GM18505 (cell line): ENCODE measurements at regions not wholly inside any gene's neighbourhood (a gene's known extent, or its start where the extent isn't known, plus 50 kb on each side); places are given as distances from the start of the nearest gene placed in this dataset.

Experiments
- ATAC-seq: cut with Tn5 transposase; IDR thresholded peaks from one replicate; pipeline ENCODE4 v1.9.1; 2021; ENCODE audit not compliant: unreplicated experiment
- POLR2A ChIP-seq: IDR thresholded peaks from 4 replicates; pipeline ENCODE4 v1.6.1; 2011; ENCODE audit warnings: borderline replicate concordance; ENCODE audit not compliant: insufficient read depth, insufficient read length; ENCODE audit errors: extremely low read depth

- no peak for TF ChIP-seq POLR2A
- ATAC-seq, result no peak
Observed at GRCh38 chr10:108384378-108384777, 1219.9 kb upstream of the SORCS1 start.

DNA sequence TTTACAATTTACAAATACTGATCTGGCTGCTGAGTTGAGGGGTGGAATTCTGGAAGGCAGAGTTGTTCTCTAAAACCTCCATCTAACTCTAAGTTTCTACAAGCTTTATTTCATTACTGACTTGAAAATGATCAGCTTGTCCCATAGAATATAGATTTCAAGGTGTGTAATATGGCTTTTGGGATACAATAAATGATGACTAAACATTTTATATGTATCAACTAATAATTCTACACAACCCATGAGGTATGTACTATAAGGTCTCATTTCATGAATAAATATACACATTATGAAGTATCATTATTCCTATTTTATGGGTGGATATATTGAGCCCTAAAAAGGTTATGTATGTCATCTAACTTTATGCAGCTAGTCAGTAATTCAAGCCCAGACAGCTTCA is 1214.3 kb upstream of the SORCS1 start:
- TF ChIP-seq POLR2A, result no peak
- no peak for ATAC-seq

- ATAC-seq, result no peak
- TF ChIP-seq POLR2A, result no peak
Observed at GRCh38 chr10:108375691-108376090, 1211.2 kb upstream of the SORCS1 start.

- ATAC-seq, result no peak
- TF ChIP-seq POLR2A, result no peak
Observed at GRCh38 chr10:108374991-108375390, 1210.5 kb upstream of the SORCS1 start.

GRCh38 chr10:108365541-108365940 is 1201.0 kb upstream of the SORCS1 start:
- TF ChIP-seq POLR2A, result no peak
- no peak for ATAC-seq

DNA sequence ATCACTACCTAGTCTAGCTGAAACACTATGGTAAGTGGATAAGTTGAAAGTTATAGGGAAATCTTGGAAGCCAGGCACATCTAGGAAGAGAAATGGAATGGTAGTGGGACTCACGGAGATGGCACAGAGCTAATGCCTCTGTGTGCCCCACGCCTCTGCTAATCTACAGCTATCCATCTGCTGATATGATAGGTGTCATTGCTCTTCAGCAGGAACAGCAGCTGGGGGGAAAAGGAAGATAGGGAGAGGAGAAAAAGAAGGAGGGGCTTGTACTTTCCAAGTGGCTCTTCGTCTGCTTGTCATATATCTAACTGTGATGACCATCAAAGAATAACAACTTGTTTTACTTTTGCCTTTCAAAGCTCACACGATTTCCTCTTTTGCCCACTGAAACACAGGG is 1199.1 kb upstream of the SORCS1 start:
- no peak for ATAC-seq
- TF ChIP-seq POLR2A, result no peak

DNA sequence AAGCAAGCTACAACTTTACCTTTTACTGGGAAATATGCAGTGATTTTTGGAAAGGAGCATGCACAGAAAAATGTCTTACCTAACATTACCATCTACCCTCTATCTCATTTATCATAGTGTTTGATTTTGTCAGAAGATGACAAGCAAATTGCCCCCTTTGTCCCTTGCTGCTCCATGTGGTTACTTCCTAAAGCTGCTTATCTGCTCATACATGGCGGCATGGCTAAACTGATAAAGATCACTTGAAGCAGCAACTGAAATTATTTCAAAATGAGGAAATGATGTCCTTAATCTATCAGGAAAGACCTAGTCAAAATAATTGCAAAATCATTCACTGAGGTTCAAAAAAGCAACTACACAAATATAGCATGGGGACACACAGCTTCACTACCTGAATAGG is 1198.5 kb upstream of the SORCS1 start:
- TF ChIP-seq POLR2A, result no peak
- no peak for ATAC-seq

- ATAC-seq, result no peak
- TF ChIP-seq POLR2A, result no peak
Observed at GRCh38 chr10:108362296-108362695, 1197.8 kb upstream of the SORCS1 start.

DNA sequence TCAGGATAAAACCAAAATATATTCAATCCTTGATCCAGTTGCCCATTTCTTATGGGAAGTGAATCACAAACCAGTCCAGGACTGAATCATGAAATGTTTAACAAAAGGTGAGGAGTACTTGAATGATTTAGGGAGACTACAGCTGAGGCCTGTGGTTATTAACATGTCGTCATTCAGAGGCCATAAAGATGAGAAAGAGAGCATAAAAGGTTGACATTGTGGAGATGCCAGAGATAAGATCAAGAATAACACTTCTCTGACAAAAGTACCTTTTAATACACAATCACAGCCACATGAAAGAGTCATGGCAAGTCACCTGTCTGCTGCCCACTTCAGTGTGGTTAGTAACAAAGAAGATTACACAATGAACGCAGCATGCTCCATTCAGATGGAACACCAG is 1195.7 kb upstream of the SORCS1 start:
- no peak for ATAC-seq
- no peak for TF ChIP-seq POLR2A

DNA sequence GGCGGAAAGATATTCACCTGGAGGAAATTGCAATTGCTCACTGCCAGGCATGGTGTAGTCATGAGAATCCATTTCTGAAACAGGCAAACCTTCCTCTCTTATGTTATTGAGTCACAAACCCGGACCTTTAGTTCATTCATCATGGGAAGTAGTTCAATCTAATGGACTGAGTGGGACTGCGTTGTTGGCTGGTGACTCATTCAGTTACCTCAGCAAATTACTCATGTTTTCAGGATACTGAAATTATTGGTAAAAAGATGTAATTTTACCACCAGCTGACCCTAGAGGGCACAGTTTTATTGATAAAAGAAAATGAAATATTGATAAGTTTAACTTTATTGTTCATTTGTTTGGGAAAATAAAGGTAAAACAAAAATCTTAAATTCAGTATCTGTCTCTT is 1194.4 kb upstream of the SORCS1 start:
- no peak for ATAC-seq
- TF ChIP-seq POLR2A, result no peak

DNA sequence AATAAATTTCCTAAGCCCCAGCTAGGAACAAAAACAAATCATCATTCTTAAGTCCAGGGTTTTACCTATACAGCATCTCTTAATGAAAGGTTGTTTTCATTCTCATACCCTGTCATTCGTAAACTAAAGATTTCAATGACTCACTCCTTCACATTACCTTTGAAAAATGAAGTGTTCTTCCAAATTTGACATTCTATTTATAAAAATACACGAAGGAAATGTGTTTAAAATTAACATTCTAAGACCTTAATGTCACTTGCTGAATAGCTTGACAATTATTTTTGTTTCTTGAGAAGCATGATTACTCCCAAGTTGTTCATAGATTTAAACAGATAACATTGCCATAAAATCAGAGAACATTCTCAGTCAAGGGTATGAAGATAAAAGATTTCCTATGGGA is 1188.3 kb upstream of the SORCS1 start:
- no peak for TF ChIP-seq POLR2A
- ATAC-seq, result no peak

GRCh38 chr10:108348215-108348614 is 1183.7 kb upstream of the SORCS1 start:
- ATAC-seq, result no peak
- TF ChIP-seq POLR2A, result no peak

- no peak for ATAC-seq
Observed at GRCh38 chr10:108346066-108346465, 1181.6 kb upstream of the SORCS1 start.

DNA sequence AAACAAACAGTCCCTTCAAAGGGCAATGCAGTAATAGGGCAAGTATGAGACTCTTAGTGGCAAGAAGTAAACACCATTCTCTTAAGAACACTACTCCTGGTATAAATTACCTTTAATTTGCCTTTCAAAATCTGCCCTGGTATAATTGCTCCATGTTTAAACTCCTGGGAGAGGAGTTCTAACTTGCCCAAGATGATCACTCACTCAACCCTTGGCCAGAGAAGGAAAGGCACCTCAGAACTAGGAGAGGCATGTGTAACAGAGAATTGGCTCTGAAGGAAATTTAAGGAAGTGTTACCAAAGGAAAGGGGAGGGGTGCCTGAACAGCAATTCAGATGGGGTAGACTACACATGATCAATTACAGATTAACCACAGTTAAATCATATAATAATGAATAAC is 1173.6 kb upstream of the SORCS1 start:
- no peak for ATAC-seq
- no peak for TF ChIP-seq POLR2A

More at GRCh38 chr10:108346066-108346465, 1181.6 kb upstream of the SORCS1 start:
- TF ChIP-seq POLR2A, result no peak

DNA sequence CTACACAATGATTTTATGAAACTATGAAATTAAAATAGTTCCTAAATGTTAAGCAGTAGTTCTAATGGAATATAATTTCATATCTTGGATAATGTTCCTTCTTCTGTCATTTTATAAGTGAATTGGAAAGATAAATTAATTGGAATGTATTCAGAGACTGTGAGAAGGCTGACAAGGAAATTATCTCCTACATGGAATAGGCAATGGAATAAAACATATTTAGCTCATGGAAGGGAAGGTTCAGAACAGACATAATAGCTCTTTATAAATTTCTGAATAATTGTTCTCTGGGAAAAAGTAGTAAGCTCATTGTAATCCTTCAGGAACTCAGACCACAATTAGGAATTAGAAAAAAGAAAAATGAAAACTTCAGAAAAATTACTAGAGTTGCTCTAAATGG is 1172.3 kb upstream of the SORCS1 start:
- no peak for TF ChIP-seq POLR2A
- ATAC-seq, result no peak

DNA sequence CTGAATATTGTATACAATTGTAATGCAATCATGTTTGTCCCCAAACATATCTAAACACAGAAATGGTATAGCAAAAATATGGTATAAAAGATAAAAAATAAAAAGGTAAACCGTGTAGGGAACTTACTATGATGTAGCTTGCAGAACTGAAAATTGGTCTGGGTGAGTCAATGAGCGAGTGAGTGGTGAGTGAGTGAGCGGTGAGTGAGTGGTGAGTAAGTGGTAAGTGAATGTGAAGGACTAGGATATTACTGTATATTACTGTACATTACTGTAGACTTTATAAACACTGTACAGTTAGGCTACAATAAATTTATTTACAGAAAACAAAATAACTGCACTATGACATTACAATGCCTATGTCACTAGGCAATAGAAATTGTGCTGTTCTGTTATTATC is 1163.2 kb upstream of the SORCS1 start:
- no peak for ATAC-seq

GRCh38 chr10:108323274-108323798 is 1158.8 kb upstream of the SORCS1 start:
- no peak for ATAC-seq
- TF ChIP-seq POLR2A, result no peak

More for the DNA sequence above, 1163.2 kb upstream of the SORCS1 start:
- TF ChIP-seq POLR2A, result no peak
